Adrenal gland (tissue), 5 donors: ENCODE measurements at regions not wholly inside any gene's neighbourhood (a gene's known extent, or its start where the extent isn't known, plus 50 kb on each side); places are given as distances from the start of the nearest gene placed in this dataset.

ENCODE experiments used
- CTCF ChIP-seq, 6 experiments: fragments of 450-650 bp in 4 of 6; fragments of 200-600 bp in 2 of 6; sonication (generic) in 1 of 6; IDR thresholded peaks; 1 replicate in 5 of 6; 2 replicates in 1 of 6; pipeline versions ENCODE4 v1.5.1 to v1.8.0; 2016 to 2021; ENCODE audit warnings: antibody characterized with exemption in 6 of 6, mild to moderate bottlenecking in 2 of 6, moderate library complexity in 1 of 6
- POLR2A ChIP-seq, 2 donors: fragments of 450-650 bp; IDR thresholded peaks; one replicate each; pipeline ENCODE4 v1.6.1; 2017; ENCODE audit warnings: antibody characterized with exemption in 2 of 2, mild to moderate bottlenecking in 2 of 2, moderate library complexity in 1 of 2
- donor health status: DM: no; HTN: no; CAD: no.

GRCh38 chr2:131753640-131754561 is 226.2 kb downstream of the CCDC74A start:
- TF ChIP-seq CTCF (IDR thresholded peaks at IDR 0.05) (no peak), POLR2A (IDR thresholded peaks at IDR 0.05) (no peak)
